GM18909 (cell line): ENCODE measurements at regions not wholly inside any gene's neighbourhood (a gene's known extent, or its start where the extent isn't known, plus 50 kb on each side); places are given as distances from the start of the nearest gene placed in this dataset.
A peak's percentile ranks its signal among the peaks of the same experiment; 100 is the strongest.
"Not testable (repeated sequence)": the region's sequence is repeated elsewhere in the genome, so short reads cannot be mapped to it uniquely, and the experiment has no call there.

Source experiments
- ATAC-seq: cut with Tn5 transposase; IDR thresholded peaks from one replicate; pipeline ENCODE4 v1.9.1; 2021; ENCODE audit warnings: mild to moderate bottlenecking; ENCODE audit not compliant: unreplicated experiment, poor library complexity

- ATAC-seq: no peak
Measured at GRCh38 chr12:46526233-46526632, 153.7 kb upstream of the SLC38A2 start.

GRCh38 chr12:46524778-46525177 is 152.2 kb upstream of the SLC38A2 start:
- no peak for ATAC-seq

- no peak for ATAC-seq
Measured at GRCh38 chr12:46523863-46524770, 151.5 kb upstream of the SLC38A2 start.

GRCh38 chr12:46523446-46523845 is 150.9 kb upstream of the SLC38A2 start:
- ATAC-seq: no peak

- ATAC-seq: no peak
Measured at GRCh38 chr12:46522071-46522470, 149.5 kb upstream of the SLC38A2 start.

GRCh38 chr12:46521145-46521544 is 148.6 kb upstream of the SLC38A2 start:
- ATAC-seq: no peak

- no peak for ATAC-seq
Measured at GRCh38 chr12:46519407-46519806, 146.8 kb upstream of the SLC38A2 start.

- no peak for ATAC-seq
Measured at GRCh38 chr12:46518729-46519128, 146.2 kb upstream of the SLC38A2 start.

GRCh38 chr12:46518169-46518568 is 145.6 kb upstream of the SLC38A2 start:
- ATAC-seq: no peak

- ATAC-seq: peak; percentile 37
Measured at GRCh38 chr12:46517579-46517962, 145.0 kb upstream of the SLC38A2 start.

- peak; percentile 97 for ATAC-seq
Measured at GRCh38 chr12:46516933-46517578, 144.5 kb upstream of the SLC38A2 start.

GRCh38 chr12:46516238-46516932 is 143.8 kb upstream of the SLC38A2 start:
- no peak for ATAC-seq

GRCh38 chr12:46515829-46516228 is 143.3 kb upstream of the SLC38A2 start:
- ATAC-seq: no peak

GRCh38 chr12:46514886-46515285 is 142.3 kb upstream of the SLC38A2 start:
- ATAC-seq: no peak

- ATAC-seq: not testable (repeated sequence)
Measured at GRCh38 chr12:46510257-46510656, 137.7 kb upstream of the SLC38A2 start.

GRCh38 chr12:46509135-46509534 is 136.6 kb upstream of the SLC38A2 start:
- no peak for ATAC-seq

GRCh38 chr12:46508651-46509050 is 136.1 kb upstream of the SLC38A2 start:
- no peak for ATAC-seq

GRCh38 chr12:46507766-46508165 is 135.2 kb upstream of the SLC38A2 start:
- no peak for ATAC-seq

GRCh38 chr12:46506961-46507360 is 134.4 kb upstream of the SLC38A2 start:
- no peak for ATAC-seq

- no peak for ATAC-seq
Measured at GRCh38 chr12:46506198-46506597, 133.6 kb upstream of the SLC38A2 start.

GRCh38 chr12:46504494-46504893 is 131.9 kb upstream of the SLC38A2 start:
- no peak for ATAC-seq
